CD14-positive monocyte (primary cell): ENCODE measurements at regions not wholly inside any gene's neighbourhood (a gene's known extent, or its start where the extent isn't known, plus 50 kb on each side); places are given as distances from the start of the nearest gene placed in this dataset.

ENCODE experiments used
- DNase-seq, 3 donors: peaks; one replicate each; pipeline ENCODE4 v3.0.0-alpha.2; 2011 to 2022
- H2AFZ ChIP-seq: 2 replicates; pipeline ENCODE4 v1.6.0; 2012; ENCODE audit warnings: mild to moderate bottlenecking, low read depth, low read length, inconsistent platforms; ENCODE audit not compliant: insufficient read depth, poor library complexity, severe bottlenecking
- H3K27ac ChIP-seq, 2 donors: 1 replicate in 1 of 2; 2 replicates in 1 of 2; pipeline ENCODE4 v1.5.1; 2012 to 2013; ENCODE audit warnings: low read length in 2 of 2, control low read depth in 1 of 2, inconsistent platforms in 1 of 2, low read depth in 1 of 2, mild to moderate bottlenecking in 1 of 2
- H3K27me3 ChIP-seq, 2 donors: one replicate each; pipeline versions ENCODE4 v1.6.0 to v1.6.1; 2011 to 2013; ENCODE audit warnings: low read length in 2 of 2; ENCODE audit not compliant: control insufficient read depth in 2 of 2, insufficient read depth in 2 of 2
- H3K36me3 ChIP-seq, 2 donors: replicated peaks in 1 of 2; 1 replicate in 1 of 2; 2 replicates in 1 of 2; pipeline versions ENCODE4 v1.5.1 to v1.6.1; 2012 to 2013; ENCODE audit warnings: low read length in 2 of 2, control low read depth in 1 of 2, inconsistent platforms in 1 of 2, mild to moderate bottlenecking in 1 of 2; ENCODE audit not compliant: insufficient read depth in 2 of 2, control insufficient read depth in 1 of 2
- H3K4me1 ChIP-seq, 2 donors: 1 replicate in 1 of 2; 2 replicates in 1 of 2; pipeline versions ENCODE4 v1.5.1 to v1.6.1; 2012 to 2013; ENCODE audit warnings: low read length in 2 of 2, control low read depth in 1 of 2, inconsistent platforms in 1 of 2, mild to moderate bottlenecking in 1 of 2, moderate library complexity in 1 of 2; ENCODE audit not compliant: insufficient read depth in 2 of 2, control insufficient read depth in 1 of 2
- H3K4me2 ChIP-seq: replicated peaks from 2 replicates; pipeline ENCODE3; 2012; ENCODE audit warnings: low read length, moderate library complexity, mild to moderate bottlenecking; ENCODE audit not compliant: poor library complexity, severe bottlenecking; ENCODE audit errors: extremely low read depth
- H3K4me3 ChIP-seq, 3 experiments: fragments of 200-600 bp in 1 of 3; sonication (generic) in 1 of 3; replicated peaks in 1 of 3; 1 replicate in 2 of 3; 2 replicates in 1 of 3; pipeline ENCODE4 v1.5.1; 2011 to 2013; ENCODE audit warnings: low read length in 3 of 3, mild to moderate bottlenecking in 3 of 3, control low read depth in 2 of 3, low read depth in 2 of 3, inconsistent platforms in 1 of 3, moderate library complexity in 1 of 3
- H3K79me2 ChIP-seq: 2 replicates; pipeline ENCODE4 v1.6.0; 2012; ENCODE audit warnings: mild to moderate bottlenecking, control low read depth, inconsistent platforms, low read length, moderate library complexity; ENCODE audit not compliant: insufficient read depth
- H3K9ac ChIP-seq: 2 replicates; pipeline ENCODE4 v1.6.0; 2017; ENCODE audit warnings: low read length, mild to moderate bottlenecking; ENCODE audit not compliant: insufficient read depth, poor library complexity, severe bottlenecking
- H3K9me3 ChIP-seq, 2 donors: replicated peaks in 1 of 2; 1 replicate in 1 of 2; 2 replicates in 1 of 2; pipeline versions ENCODE4 v1.5.1 to v1.6.1; 2012 to 2013; ENCODE audit warnings: low read length in 2 of 2, control low read depth in 1 of 2; ENCODE audit not compliant: control insufficient read depth in 1 of 2, insufficient read depth in 1 of 2
- H4K20me1 ChIP-seq: 2 replicates; pipeline ENCODE4 v1.6.0; 2012; ENCODE audit warnings: mild to moderate bottlenecking, low read length, control low read depth, moderate library complexity; ENCODE audit not compliant: insufficient read depth
- H3K27ac Mint-ChIP-seq, 7 donors: one replicate each; pipeline ENCODE4 v1.8.0; 2020; ENCODE audit warnings: mild to moderate bottlenecking in 7 of 7, mixed read lengths in 7 of 7, moderate library complexity in 6 of 7, inconsistent platforms in 2 of 7
- H3K27me3 Mint-ChIP-seq, 3 donors: one replicate each; pipeline ENCODE4 v1.8.0; 2021 to 2022; ENCODE audit warnings: low read depth in 3 of 3, mild to moderate bottlenecking in 3 of 3, mixed read lengths in 3 of 3, moderate library complexity in 3 of 3, inconsistent platforms in 1 of 3
- H3K36me3 Mint-ChIP-seq, 2 donors: one replicate each; pipeline ENCODE4 v1.8.0; 2020; ENCODE audit warnings: mixed read lengths in 2 of 2, inconsistent platforms in 1 of 2, mild to moderate bottlenecking in 1 of 2
- H3K4me1 Mint-ChIP-seq: one replicate; pipeline ENCODE4 v1.8.0; 2020; ENCODE audit warnings: mild to moderate bottlenecking, mixed read lengths
- H3K4me3 Mint-ChIP-seq, 2 donors: one replicate each; pipeline ENCODE4 v1.8.0; 2020; ENCODE audit warnings: mild to moderate bottlenecking in 2 of 2, mixed read lengths in 2 of 2, moderate library complexity in 1 of 2
- H3K9me3 Mint-ChIP-seq, 7 donors: one replicate each; pipeline ENCODE4 v1.8.0; 2020 to 2022; ENCODE audit warnings: mixed read lengths in 7 of 7, mild to moderate bottlenecking in 6 of 7, moderate library complexity in 6 of 7, inconsistent platforms in 2 of 7
- WGBS: methylation state at CpG from one replicate; pipeline ENCODE4 v1.1.5; 2013; ENCODE audit warnings: missing lambda C conversion rate; ENCODE audit not compliant: insufficient coverage; 5-methylcytosine and 5-hydroxymethylcytosine counted together
- intact Hi-C, 2 donors: fragments of 100-400 bp; cut with micrococcal nuclease; formaldehyde crosslinking; loops; one replicate each; pipeline versions ENCODE4 v1.15.0 to v1.15.1; 2023
- TF ChIP-seq, protein P1 (sequence below): fragments of 200-600 bp; IDR thresholded peaks from one replicate; pipeline ENCODE4 v1.8.0; 2022; ENCODE audit warnings: antibody characterized with exemption, mild to moderate bottlenecking

DNA sequence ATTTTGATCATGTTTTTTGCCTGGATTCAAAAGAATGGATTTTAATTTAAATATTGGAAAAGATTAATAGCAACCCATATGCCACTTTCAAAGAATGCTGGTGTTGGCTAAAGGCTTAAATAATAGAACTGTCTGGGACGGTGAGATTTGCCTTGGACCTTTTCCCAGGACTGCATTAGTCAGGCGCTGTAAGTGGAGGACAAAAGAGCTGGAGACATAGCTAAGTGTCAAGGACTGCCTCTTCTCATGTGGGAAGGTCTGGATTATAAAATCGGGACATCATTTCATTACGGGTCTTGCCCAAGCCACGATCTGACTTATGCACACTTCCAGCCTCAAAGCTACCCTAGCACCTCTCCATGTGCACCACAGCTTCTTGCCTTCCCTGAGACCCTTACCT, 458.5 kb upstream of the DEPDC1 start:
- Histone ChIP-seq H3K4me3 (no peak overlapping the region), H4K20me1 (no peaks in the 10 kb centered on the region), H3K9me3 (peaks cover 0 to 4% of the 10 kb centered on the region in 2 donors), H2AFZ (no peak overlapping the region), H3K4me1 (no peaks in the 10 kb centered on the region), H3K36me3 (no peaks in the 10 kb centered on the region), H3K79me2 (no peaks in the 10 kb centered on the region), H3K27ac (no peak overlapping the region), H3K9ac (no peak overlapping the region), H3K4me2 (no peak overlapping the region), H3K27me3 (no peaks in the 10 kb centered on the region)
- no peak overlapping the region for H3K4me3 Mint-ChIP-seq
- no peaks in the 10 kb centered on the region for H3K4me1 Mint-ChIP-seq
- H3K36me3 Mint-ChIP-seq: no peaks in the 10 kb centered on the region
- H3K27ac Mint-ChIP-seq: no peak overlapping the region
- WGBS: 94% methylated on average over 3 of the region's 5 CpGs
- intact Hi-C loops: no loop called here
- H3K27me3 Mint-ChIP-seq: peaks cover 0 to 2% (median 0%) of the 10 kb centered on the region in 3 donors
- DNase-seq: no peak
- H3K9me3 Mint-ChIP-seq: peaks cover 0 to 4% (median 1%) of the 10 kb centered on the region in 7 donors
- TF ChIP-seq, protein P1, sequence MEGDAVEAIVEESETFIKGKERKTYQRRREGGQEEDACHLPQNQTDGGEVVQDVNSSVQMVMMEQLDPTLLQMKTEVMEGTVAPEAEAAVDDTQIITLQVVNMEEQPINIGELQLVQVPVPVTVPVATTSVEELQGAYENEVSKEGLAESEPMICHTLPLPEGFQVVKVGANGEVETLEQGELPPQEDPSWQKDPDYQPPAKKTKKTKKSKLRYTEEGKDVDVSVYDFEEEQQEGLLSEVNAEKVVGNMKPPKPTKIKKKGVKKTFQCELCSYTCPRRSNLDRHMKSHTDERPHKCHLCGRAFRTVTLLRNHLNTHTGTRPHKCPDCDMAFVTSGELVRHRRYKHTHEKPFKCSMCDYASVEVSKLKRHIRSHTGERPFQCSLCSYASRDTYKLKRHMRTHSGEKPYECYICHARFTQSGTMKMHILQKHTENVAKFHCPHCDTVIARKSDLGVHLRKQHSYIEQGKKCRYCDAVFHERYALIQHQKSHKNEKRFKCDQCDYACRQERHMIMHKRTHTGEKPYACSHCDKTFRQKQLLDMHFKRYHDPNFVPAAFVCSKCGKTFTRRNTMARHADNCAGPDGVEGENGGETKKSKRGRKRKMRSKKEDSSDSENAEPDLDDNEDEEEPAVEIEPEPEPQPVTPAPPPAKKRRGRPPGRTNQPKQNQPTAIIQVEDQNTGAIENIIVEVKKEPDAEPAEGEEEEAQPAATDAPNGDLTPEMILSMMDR: no peak

DNA sequence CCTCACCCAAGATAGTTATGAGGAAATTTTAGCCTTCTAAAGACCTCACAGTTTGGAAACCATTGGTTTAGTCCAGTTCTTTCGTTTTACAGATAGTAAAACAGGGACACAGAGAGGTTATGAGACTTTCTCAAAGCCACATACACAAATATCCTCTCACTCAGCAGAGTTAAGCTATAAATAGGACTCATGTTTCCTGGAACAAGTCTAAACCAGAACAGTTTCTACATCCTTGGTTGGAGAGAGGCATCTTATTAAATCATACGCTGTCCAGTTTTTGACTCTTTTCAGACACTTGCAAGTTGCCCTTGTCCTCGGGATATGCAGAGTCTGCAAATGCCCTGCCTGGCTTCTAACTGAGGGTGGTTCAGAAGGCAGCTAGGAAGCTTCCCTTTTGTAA, 462.1 kb upstream of the DEPDC1 start:
- Histone ChIP-seq H3K9me3 (peaks cover under 1 to 4% of the 10 kb centered on the region in 2 donors), H2AFZ (no peak overlapping the region), H3K4me3 (no peak overlapping the region), H3K27me3 (no peaks in the 10 kb centered on the region), H3K4me1 (no peaks in the 10 kb centered on the region), H3K36me3 (no peaks in the 10 kb centered on the region), H3K79me2 (no peaks in the 10 kb centered on the region), H3K9ac (no peak overlapping the region), H4K20me1 (no peaks in the 10 kb centered on the region), H3K4me2 (no peak overlapping the region), H3K27ac (no peak overlapping the region)
- intact Hi-C loops: no loop called here
- H3K27me3 Mint-ChIP-seq: peaks cover 0 to 2% (median 0%) of the 10 kb centered on the region in 3 donors
- DNase-seq: no peak
- no peaks in the 10 kb centered on the region for H3K4me1 Mint-ChIP-seq
- WGBS: 38% methylated on average over 2 of the region's 3 CpGs
- no peak overlapping the region for H3K4me3 Mint-ChIP-seq
- TF ChIP-seq, protein P1: no peak
- no peak overlapping the region for H3K27ac Mint-ChIP-seq
- H3K36me3 Mint-ChIP-seq: no peaks in the 10 kb centered on the region
- H3K9me3 Mint-ChIP-seq: peaks cover 0 to 10% (median 5%) of the 10 kb centered on the region in 7 donors
